ENCODE measurements at regions not wholly inside any gene's neighbourhood (a gene's known extent, or its start where the extent isn't known, plus 50 kb on each side); places are given as distances from the start of the nearest gene placed in this dataset.

GRCh38 chr6:92195796-92196195 lies 1223.6 kb downstream of the EPHA7 start:
- intact Hi-C loops (cut with micrococcal nuclease), result no loop called here
- H3K79me2 ChIP-seq (ENCODE audit: low read length), result no peaks in the 10 kb centered on the region
- no TSS peak for BruUV-seq (replicated peaks)
- H3K27me3 ChIP-seq (ENCODE audit: low read length), result no peaks in the 10 kb centered on the region
- H3K9me2 ChIP-seq (replicated peaks; ENCODE audit: low read length), result no peaks in the 10 kb centered on the region
- no peaks in the 10 kb centered on the region for H3K9me3 ChIP-seq (ENCODE audit: low read length)
- H3K4me1 ChIP-seq (ENCODE audit: insufficient read depth, low read length), result no peaks in the 10 kb centered on the region
- no peak overlapping the region for H2AFZ ChIP-seq (ENCODE audit: low read length)
- DNase-seq (no peak), ATAC-seq (no peak)
- no peaks in the 10 kb centered on the region for H4K20me1 ChIP-seq (ENCODE audit: low read length)
- H3K27ac ChIP-seq (ENCODE audit: low read length), result no peak overlapping the region
- no peaks in the 10 kb centered on the region for H3F3A ChIP-seq (ENCODE audit: low read length, unreplicated experiment)
- CTCF ChIA-PET, result no interaction called here
- H3K9ac ChIP-seq (ENCODE audit: low read length), result no peak overlapping the region
- no peaks in the 10 kb centered on the region for H3K36me3 ChIP-seq (ENCODE audit: low read depth, low read length)
- TF ChIP-seq EZH2 (IDR thresholded peaks at IDR 0.05; ENCODE audit: low read length, unreplicated experiment) (no peak), EZH2phosphoT487 (IDR thresholded peaks at IDR 0.05; ENCODE audit: borderline replicate concordance, low read length) (no peak), CTCF (conservative IDR thresholded peaks at IDR 0.05; ENCODE audit: low read depth, low read length) (no peak)
- no peak overlapping the region for H3K4me2 ChIP-seq (ENCODE audit: low read length)
- no peak overlapping the region for H3K4me3 ChIP-seq (ENCODE audit: low read length)
- POLR2A ChIA-PET (ENCODE audit: unreplicated experiment), result no interaction called here

DNA sequence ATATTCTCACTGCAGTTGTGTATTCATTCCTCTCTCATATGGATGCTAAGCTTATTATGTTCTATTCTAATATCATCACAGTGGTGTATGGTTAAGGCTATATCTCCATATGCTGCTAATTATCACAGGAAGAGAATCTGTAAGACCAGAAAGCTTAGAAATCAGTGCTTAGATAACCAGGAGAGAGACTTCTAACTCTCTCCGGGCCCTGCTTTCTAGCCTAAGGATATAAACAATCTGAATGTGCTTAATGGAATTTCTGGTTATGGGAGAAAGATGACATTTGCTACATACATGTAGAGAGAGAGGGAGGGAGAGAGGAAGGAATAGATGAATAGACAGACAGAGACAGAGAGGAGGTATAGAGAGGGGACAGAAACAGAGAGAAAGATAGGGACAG lies 1231.3 kb downstream of the EPHA7 start:
- no peak for TF ChIP-seq EZH2 (IDR thresholded peaks at IDR 0.05; ENCODE audit: low read length, unreplicated experiment)
- TF ChIP-seq CTCF (conservative IDR thresholded peaks at IDR 0.05; ENCODE audit: low read depth, low read length), result no peak
- no peak for TF ChIP-seq EZH2phosphoT487 (IDR thresholded peaks at IDR 0.05; ENCODE audit: borderline replicate concordance, low read length)
- Histone ChIP-seq H3K79me2 (ENCODE audit: low read length) (no peaks in the 10 kb centered on the region), H3K9ac (ENCODE audit: low read length) (no peak overlapping the region), H3F3A (ENCODE audit: low read length, unreplicated experiment) (no peaks in the 10 kb centered on the region), H3K27me3 (ENCODE audit: low read length) (no peaks in the 10 kb centered on the region), H4K20me1 (ENCODE audit: low read length) (no peaks in the 10 kb centered on the region), H3K9me2 (replicated peaks; ENCODE audit: low read length) (no peaks in the 10 kb centered on the region), H3K27ac (ENCODE audit: low read length) (no peak overlapping the region), H3K9me3 (ENCODE audit: low read length) (no peaks in the 10 kb centered on the region), H3K4me1 (ENCODE audit: insufficient read depth, low read length) (no peaks in the 10 kb centered on the region), H2AFZ (ENCODE audit: low read length) (no peak overlapping the region), H3K36me3 (ENCODE audit: low read depth, low read length) (no peaks in the 10 kb centered on the region), H3K4me3 (ENCODE audit: low read length) (no peak overlapping the region), H3K4me2 (ENCODE audit: low read length) (no peak overlapping the region)
- BruUV-seq (replicated peaks), result no TSS peak
- intact Hi-C loops (cut with micrococcal nuclease), result no loop called here
- no peak for DNase-seq
- no peak for ATAC-seq
- ChIA-PET CTCF (no interaction called here), POLR2A (ENCODE audit: unreplicated experiment) (no interaction called here)

GRCh38 chr6:92184933-92185332 lies 1234.4 kb downstream of the EPHA7 start:
- Histone ChIP-seq H3K36me3 (ENCODE audit: low read depth, low read length) (no peaks in the 10 kb centered on the region), H2AFZ (ENCODE audit: low read length) (no peak overlapping the region), H3K4me2 (ENCODE audit: low read length) (no peak overlapping the region), H3K9me3 (ENCODE audit: low read length) (no peaks in the 10 kb centered on the region), H4K20me1 (ENCODE audit: low read length) (no peaks in the 10 kb centered on the region), H3K79me2 (ENCODE audit: low read length) (no peaks in the 10 kb centered on the region), H3F3A (ENCODE audit: low read length, unreplicated experiment) (no peaks in the 10 kb centered on the region), H3K9me2 (replicated peaks; ENCODE audit: low read length) (no peaks in the 10 kb centered on the region), H3K9ac (ENCODE audit: low read length) (no peak overlapping the region), H3K27ac (ENCODE audit: low read length) (no peak overlapping the region), H3K4me1 (ENCODE audit: insufficient read depth, low read length) (no peaks in the 10 kb centered on the region), H3K27me3 (ENCODE audit: low read length) (no peaks in the 10 kb centered on the region), H3K4me3 (ENCODE audit: low read length) (no peak overlapping the region)
- ChIA-PET POLR2A (ENCODE audit: unreplicated experiment) (no interaction called here), CTCF (no interaction called here)
- intact Hi-C loops (cut with micrococcal nuclease), result no loop called here
- no peak for DNase-seq
- BruUV-seq (replicated peaks), result no TSS peak
- TF ChIP-seq EZH2 (IDR thresholded peaks at IDR 0.05; ENCODE audit: low read length, unreplicated experiment) (no peak), EZH2phosphoT487 (IDR thresholded peaks at IDR 0.05; ENCODE audit: borderline replicate concordance, low read length) (no peak), CTCF (conservative IDR thresholded peaks at IDR 0.05; ENCODE audit: low read depth, low read length) (no peak)
- ATAC-seq, result no peak

Measured in PC-3 (cell line).